Adrenal gland (tissue), 5 donors: ENCODE measurements at regions not wholly inside any gene's neighbourhood (a gene's known extent, or its start where the extent isn't known, plus 50 kb on each side); places are given as distances from the start of the nearest gene placed in this dataset.

Source experiments
- POLR2A ChIP-seq, 2 donors: fragments of 450-650 bp; IDR thresholded peaks; one replicate each; pipeline ENCODE4 v1.6.1; 2017; ENCODE audit warnings: antibody characterized with exemption in 2 of 2, mild to moderate bottlenecking in 2 of 2, moderate library complexity in 1 of 2
- TF ChIP-seq, protein P1 (sequence below), 6 experiments: fragments of 450-650 bp in 4 of 6; fragments of 200-600 bp in 2 of 6; sonication (generic) in 1 of 6; IDR thresholded peaks; 1 replicate in 5 of 6; 2 replicates in 1 of 6; pipeline versions ENCODE4 v1.5.1 to v1.8.0; 2016 to 2021; ENCODE audit warnings: antibody characterized with exemption in 6 of 6, mild to moderate bottlenecking in 2 of 6, moderate library complexity in 1 of 6
- donor health status: DM: no; HTN: no; CAD: no.

DNA sequence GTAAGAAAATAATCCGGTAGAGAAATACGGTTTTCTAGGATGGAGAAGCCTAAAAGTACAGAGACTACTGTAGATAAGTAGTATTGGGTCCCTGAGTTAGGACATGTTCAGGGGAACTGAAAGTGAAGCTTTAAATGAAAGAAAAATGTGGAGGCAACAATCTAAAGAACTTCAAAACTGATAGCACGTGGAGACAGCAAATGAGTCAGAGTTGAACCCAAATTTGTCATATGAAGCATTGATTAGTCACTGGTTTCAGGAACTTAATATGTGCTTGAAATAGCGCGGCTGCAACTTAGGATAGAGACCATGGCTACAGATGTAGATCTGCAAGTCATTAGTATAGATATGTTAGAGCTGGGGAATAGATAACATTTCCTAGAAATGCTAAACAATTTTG lies 1138.6 kb upstream of the SORCS1 start:
- TF ChIP-seq, protein P1, sequence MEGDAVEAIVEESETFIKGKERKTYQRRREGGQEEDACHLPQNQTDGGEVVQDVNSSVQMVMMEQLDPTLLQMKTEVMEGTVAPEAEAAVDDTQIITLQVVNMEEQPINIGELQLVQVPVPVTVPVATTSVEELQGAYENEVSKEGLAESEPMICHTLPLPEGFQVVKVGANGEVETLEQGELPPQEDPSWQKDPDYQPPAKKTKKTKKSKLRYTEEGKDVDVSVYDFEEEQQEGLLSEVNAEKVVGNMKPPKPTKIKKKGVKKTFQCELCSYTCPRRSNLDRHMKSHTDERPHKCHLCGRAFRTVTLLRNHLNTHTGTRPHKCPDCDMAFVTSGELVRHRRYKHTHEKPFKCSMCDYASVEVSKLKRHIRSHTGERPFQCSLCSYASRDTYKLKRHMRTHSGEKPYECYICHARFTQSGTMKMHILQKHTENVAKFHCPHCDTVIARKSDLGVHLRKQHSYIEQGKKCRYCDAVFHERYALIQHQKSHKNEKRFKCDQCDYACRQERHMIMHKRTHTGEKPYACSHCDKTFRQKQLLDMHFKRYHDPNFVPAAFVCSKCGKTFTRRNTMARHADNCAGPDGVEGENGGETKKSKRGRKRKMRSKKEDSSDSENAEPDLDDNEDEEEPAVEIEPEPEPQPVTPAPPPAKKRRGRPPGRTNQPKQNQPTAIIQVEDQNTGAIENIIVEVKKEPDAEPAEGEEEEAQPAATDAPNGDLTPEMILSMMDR (IDR thresholded peaks at IDR 0.05) = no peak
- no peak for TF ChIP-seq POLR2A (IDR thresholded peaks at IDR 0.05)
